Naive thymus-derived CD4-positive, alpha-beta T cell (primary cell): ENCODE measurements at regions not wholly inside any gene's neighbourhood (a gene's known extent, or its start where the extent isn't known, plus 50 kb on each side); places are given as distances from the start of the nearest gene placed in this dataset.

Source experiments
- ATAC-seq: fragments of 150-1000 bp; cut with Tn5 transposase; 2 replicates; pipeline ENCODE4 v1.10.0; 2021; ENCODE audit warnings: mild to moderate bottlenecking, moderate library complexity
- CTCF ChIA-PET: fragments of 350-600 bp; sonication (Branson Sonifier 250); formaldehyde crosslinking; loops from one replicate; lab custom pipeline; 2021; ENCODE audit warnings: antibody characterized with exemption; lab: Charles Lee
- POLR2A ChIA-PET: fragments of 350-600 bp; sonication (Branson Sonifier 250); formaldehyde crosslinking; loops from one replicate; lab custom pipeline; 2021; ENCODE audit warnings: antibody characterized with exemption, inconsistent platforms; lab: Charles Lee
- DNase-seq, 9 donors: peaks; one replicate each; pipeline versions ENCODE4 v3.0.0 to v3.0.0-alpha.2; 2020 to 2022; ENCODE audit warnings: mixed read lengths in 1 of 9
- H3K27ac ChIP-seq: one replicate; pipeline ENCODE4 v1.7.0; 2013; ENCODE audit warnings: mild to moderate bottlenecking, low read depth, low read length, moderate library complexity
- H3K27me3 ChIP-seq, 2 donors: one replicate each; pipeline ENCODE4 v1.7.0; 2013; ENCODE audit warnings: low read length in 2 of 2, mild to moderate bottlenecking in 2 of 2, moderate library complexity in 2 of 2; ENCODE audit not compliant: control insufficient read depth in 2 of 2, insufficient read depth in 2 of 2
- H3K36me3 ChIP-seq, 3 experiments: 1 replicate in 2 of 3; 2 replicates in 1 of 3; pipeline ENCODE4 v1.7.0; 2013; ENCODE audit warnings: low read length in 3 of 3, mild to moderate bottlenecking in 3 of 3, moderate library complexity in 1 of 3; ENCODE audit not compliant: insufficient read depth in 3 of 3, control insufficient read depth in 2 of 3
- H3K4me1 ChIP-seq, 2 donors: one replicate each; pipeline ENCODE4 v1.7.0; 2013; ENCODE audit warnings: low read length in 2 of 2, mild to moderate bottlenecking in 2 of 2, moderate library complexity in 1 of 2; ENCODE audit not compliant: control insufficient read depth in 2 of 2, insufficient read depth in 2 of 2
- H3K4me3 ChIP-seq: 2 replicates; pipeline ENCODE4 v1.7.0; 2013; ENCODE audit warnings: mild to moderate bottlenecking, low read length
- H3K9me3 ChIP-seq, 3 experiments: 1 replicate in 2 of 3; 2 replicates in 1 of 3; pipeline ENCODE4 v1.7.0; 2013; ENCODE audit warnings: low read length in 3 of 3; ENCODE audit not compliant: control insufficient read depth in 2 of 3
- H3K27ac Mint-ChIP-seq, 9 donors: one replicate each; pipeline ENCODE4 v1.8.0; 2020 to 2022; ENCODE audit warnings: mixed read lengths in 9 of 9, mild to moderate bottlenecking in 8 of 9, moderate library complexity in 5 of 9, inconsistent platforms in 2 of 9
- H3K27me3 Mint-ChIP-seq, 5 donors: one replicate each; pipeline ENCODE4 v1.8.0; 2021 to 2022; ENCODE audit warnings: mixed read lengths in 5 of 5, mild to moderate bottlenecking in 1 of 5
- H3K36me3 Mint-ChIP-seq, 5 donors: one replicate each; pipeline ENCODE4 v1.8.0; 2020 to 2022; ENCODE audit warnings: mixed read lengths in 5 of 5, mild to moderate bottlenecking in 3 of 5, inconsistent platforms in 1 of 5
- H3K4me1 Mint-ChIP-seq, 7 donors: one replicate each; pipeline ENCODE4 v1.8.0; 2020 to 2022; ENCODE audit warnings: mixed read lengths in 7 of 7, mild to moderate bottlenecking in 3 of 7, inconsistent platforms in 1 of 7
- H3K4me3 Mint-ChIP-seq, 10 donors: one replicate each; pipeline ENCODE4 v1.8.0; 2020 to 2022; ENCODE audit warnings: mild to moderate bottlenecking in 10 of 10, mixed read lengths in 10 of 10, moderate library complexity in 6 of 10, inconsistent platforms in 2 of 10
- H3K9me3 Mint-ChIP-seq, 11 donors: one replicate each; pipeline ENCODE4 v1.8.0; 2020 to 2022; ENCODE audit warnings: mixed read lengths in 11 of 11, mild to moderate bottlenecking in 4 of 11, inconsistent platforms in 1 of 11, moderate library complexity in 1 of 11
- intact Hi-C, 2 donors: fragments of 100-400 bp; cut with micrococcal nuclease; formaldehyde crosslinking; loops; one replicate each; pipeline ENCODE4 v1.15.1; 2023

- Mint-ChIP-seq H3K4me3 (no peak overlapping the region), H3K27me3 (no peaks in the 10 kb centered on the region), H3K27ac (no peak overlapping the region), H3K36me3 (no peaks in the 10 kb centered on the region), H3K4me1 (no peaks in the 10 kb centered on the region), H3K9me3 (peaks cover 0 to 19% (median 3%) of the 10 kb centered on the region in 11 donors)
- POLR2A ChIA-PET: no interaction called here
- intact Hi-C loops: no loop called here
- Histone ChIP-seq H3K9me3 (no peaks in the 10 kb centered on the region), H3K27me3 (no peaks in the 10 kb centered on the region), H3K4me3 (no peak overlapping the region), H3K36me3 (no peaks in the 10 kb centered on the region), H3K27ac (no peak overlapping the region), H3K4me1 (no peaks in the 10 kb centered on the region)
- ATAC-seq: no peak
- CTCF ChIA-PET: no interaction called here
- DNase-seq: no peak
These were observed 257.6 kb downstream of the TAF11L14 start for GRCh38 chr5:17891881-17892280.

DNA sequence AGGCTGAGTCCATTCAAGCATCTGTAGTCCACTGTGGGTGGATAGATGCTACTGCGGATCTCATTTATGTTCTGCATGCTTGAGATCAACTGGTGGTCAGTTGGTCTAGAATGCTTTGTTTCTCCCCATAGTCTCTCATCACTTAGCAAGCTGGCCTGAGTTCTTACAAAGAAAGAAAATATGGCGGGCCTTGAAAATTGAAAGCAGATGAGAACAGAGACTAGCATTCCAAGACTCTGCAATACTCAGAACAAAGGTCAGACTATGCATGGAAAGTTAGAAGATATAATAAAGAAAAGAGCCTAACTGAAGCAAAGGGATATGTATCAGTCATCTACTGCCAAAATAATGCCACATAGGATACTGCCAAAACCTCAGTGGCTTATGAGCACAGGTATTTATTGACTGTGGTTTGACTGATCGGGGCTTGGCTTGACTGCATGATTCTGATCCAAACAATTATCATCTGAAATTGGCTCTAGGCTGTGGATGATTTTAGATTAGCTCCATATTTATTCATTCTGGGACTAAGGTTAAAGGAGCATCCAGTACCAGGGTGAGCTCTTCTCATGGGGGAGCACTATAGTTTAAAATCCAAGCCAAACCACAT is 258.9 kb downstream of the TAF11L14 start:
- Histone ChIP-seq H3K4me1 (no peaks in the 10 kb centered on the region), H3K36me3 (no peaks in the 10 kb centered on the region), H3K27me3 (no peaks in the 10 kb centered on the region), H3K27ac (no peak overlapping the region), H3K4me3 (no peak overlapping the region), H3K9me3 (no peaks in the 10 kb centered on the region)
- Mint-ChIP-seq H3K27me3 (no peaks in the 10 kb centered on the region), H3K4me1 (no peaks in the 10 kb centered on the region), H3K36me3 (no peaks in the 10 kb centered on the region), H3K9me3 (peaks cover 0 to 17% (median 4%) of the 10 kb centered on the region in 11 donors), H3K4me3 (no peak overlapping the region), H3K27ac (no peak overlapping the region)
- no peak for DNase-seq
- intact Hi-C loops: no loop called here
- no peak for ATAC-seq
- CTCF ChIA-PET: no interaction called here
- POLR2A ChIA-PET: no interaction called here

DNA sequence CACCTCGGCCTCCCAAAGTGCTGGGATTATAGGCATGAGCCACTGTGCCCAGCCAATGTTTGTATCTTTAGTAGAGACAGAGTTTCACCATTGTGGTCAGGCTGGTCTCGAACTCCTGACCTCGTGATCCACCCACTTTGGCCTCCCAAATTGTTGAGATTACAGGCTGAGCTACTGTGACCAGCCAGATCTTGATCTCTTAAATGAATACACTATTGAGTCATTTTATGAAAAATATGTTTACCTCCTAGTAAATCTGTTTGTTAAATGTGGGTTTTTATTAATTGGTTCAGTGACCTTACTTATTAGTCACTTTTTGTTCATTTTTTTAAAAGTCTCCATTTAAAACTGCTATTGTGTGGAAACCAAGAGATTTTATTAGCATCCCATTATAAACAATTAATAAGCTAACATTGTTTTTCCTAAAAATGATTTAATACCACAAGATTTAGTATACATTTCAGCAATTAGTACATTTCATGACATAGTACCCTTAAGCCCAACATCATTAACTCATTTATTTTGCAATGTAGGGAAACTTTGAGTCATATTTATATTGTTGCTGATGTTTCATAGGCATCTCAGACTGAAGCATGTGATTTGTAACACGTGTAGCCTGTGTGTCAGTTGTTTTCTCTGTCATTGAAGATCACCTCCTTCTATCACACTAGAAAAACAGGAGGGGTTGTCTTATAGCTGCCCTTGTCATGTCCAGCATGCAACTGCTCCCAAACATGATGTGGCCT is 261.2 kb downstream of the TAF11L14 start:
- Histone ChIP-seq H3K27me3 (no peaks in the 10 kb centered on the region), H3K4me3 (no peak overlapping the region), H3K4me1 (no peaks in the 10 kb centered on the region), H3K36me3 (no peaks in the 10 kb centered on the region), H3K9me3 (no peaks in the 10 kb centered on the region), H3K27ac (no peak overlapping the region)
- intact Hi-C loops: no loop called here
- Mint-ChIP-seq H3K27me3 (no peaks in the 10 kb centered on the region), H3K4me3 (no peak overlapping the region), H3K27ac (no peak overlapping the region), H3K9me3 (peaks cover 0 to 17% (median 4%) of the 10 kb centered on the region in 11 donors), H3K36me3 (no peaks in the 10 kb centered on the region), H3K4me1 (no peaks in the 10 kb centered on the region)
- POLR2A ChIA-PET: no interaction called here
- CTCF ChIA-PET: no interaction called here
- ATAC-seq (no peak), DNase-seq (no peak)

DNA sequence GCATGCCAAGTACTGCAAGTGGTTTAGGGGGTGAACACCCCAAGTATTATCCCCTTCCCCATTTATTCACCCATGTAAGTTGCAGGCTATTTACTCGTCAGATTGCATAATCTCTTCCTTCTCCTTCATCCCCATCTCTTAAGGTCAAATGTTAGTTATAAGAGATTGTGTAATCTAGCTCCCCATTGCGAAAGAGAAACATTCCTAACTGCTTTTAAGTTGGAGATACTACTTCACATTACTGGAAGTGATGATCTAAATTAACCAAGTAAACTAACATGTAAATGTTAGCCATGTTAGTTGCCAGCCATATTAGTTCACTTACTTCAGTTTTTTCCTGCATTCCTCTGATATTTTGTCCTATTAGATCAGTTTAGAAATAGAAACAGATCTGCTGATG is 262.3 kb downstream of the TAF11L14 start:
- Histone ChIP-seq H3K4me1 (no peaks in the 10 kb centered on the region), H3K27ac (no peak overlapping the region), H3K9me3 (no peaks in the 10 kb centered on the region), H3K4me3 (no peak overlapping the region), H3K27me3 (no peaks in the 10 kb centered on the region), H3K36me3 (no peaks in the 10 kb centered on the region)
- Mint-ChIP-seq H3K27ac (no peak overlapping the region), H3K9me3 (peaks cover 0 to 23% (median 4%) of the 10 kb centered on the region in 11 donors), H3K36me3 (no peaks in the 10 kb centered on the region), H3K4me3 (no peak overlapping the region), H3K4me1 (no peaks in the 10 kb centered on the region), H3K27me3 (no peaks in the 10 kb centered on the region)
- no peak for DNase-seq
- ATAC-seq: no peak
- ChIA-PET POLR2A (no interaction called here), CTCF (no interaction called here)
- intact Hi-C loops: no loop called here

DNA sequence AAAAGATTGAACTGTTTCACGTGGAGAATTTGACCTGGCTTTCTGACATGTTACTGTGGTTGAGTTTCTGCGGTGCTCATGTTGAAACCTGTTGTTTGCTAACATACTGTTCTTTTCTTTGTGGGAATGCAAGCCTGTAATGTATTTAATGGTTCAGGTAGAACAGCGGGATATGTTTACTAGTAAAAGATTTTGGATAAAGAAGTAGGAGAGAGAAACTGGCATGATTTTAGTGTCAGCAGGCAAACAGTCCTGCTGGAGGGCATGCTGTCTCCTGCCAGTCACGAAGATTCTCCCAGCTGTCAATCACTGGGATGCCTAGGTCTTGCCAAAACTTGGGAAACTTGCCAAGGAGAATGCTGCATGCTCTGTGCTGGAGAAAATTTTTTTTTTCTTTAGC is 263.5 kb downstream of the TAF11L14 start:
- H3K36me3 Mint-ChIP-seq: no peaks in the 10 kb centered on the region
- ATAC-seq (no peak), DNase-seq (no peak)
- POLR2A ChIA-PET: no interaction called here
- Histone ChIP-seq H3K9me3 (no peaks in the 10 kb centered on the region), H3K36me3 (no peaks in the 10 kb centered on the region), H3K27me3 (no peaks in the 10 kb centered on the region), H3K27ac (no peak overlapping the region), H3K4me3 (no peak overlapping the region), H3K4me1 (no peaks in the 10 kb centered on the region)
- H3K4me1 Mint-ChIP-seq: no peaks in the 10 kb centered on the region
- CTCF ChIA-PET: no interaction called here
- peaks cover 0 to 18% (median 5%) of the 10 kb centered on the region in 11 donors for H3K9me3 Mint-ChIP-seq
- no peaks in the 10 kb centered on the region for H3K27me3 Mint-ChIP-seq
- intact Hi-C loops: no loop called here
- no peak overlapping the region for H3K4me3 Mint-ChIP-seq
- H3K27ac Mint-ChIP-seq: no peak overlapping the region

DNA sequence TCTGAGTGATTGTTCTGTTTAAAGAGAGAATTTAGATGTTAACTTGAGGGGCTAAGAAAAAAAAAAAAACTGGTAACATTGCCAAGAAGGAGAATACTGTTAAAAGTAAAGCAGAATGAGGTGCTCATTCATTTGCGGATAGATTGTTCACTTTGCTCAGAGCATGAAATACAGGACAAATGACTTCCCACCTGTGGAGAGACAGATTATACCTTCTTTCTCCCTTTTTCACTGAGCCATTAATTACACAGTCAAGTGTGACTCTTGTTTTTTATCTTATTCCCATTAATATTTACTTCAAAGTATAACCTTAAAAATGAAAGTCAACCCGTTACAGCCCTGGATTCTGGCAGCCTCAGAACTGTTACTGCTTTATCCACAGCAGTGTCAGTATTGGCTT is 264.5 kb downstream of the TAF11L14 start:
- no peaks in the 10 kb centered on the region for H3K4me1 ChIP-seq
- no peak overlapping the region for H3K27ac ChIP-seq
- intact Hi-C loops: no loop called here
- ATAC-seq (no peak), DNase-seq (no peak)
- Mint-ChIP-seq H3K27me3 (no peaks in the 10 kb centered on the region), H3K36me3 (no peaks in the 10 kb centered on the region), H3K9me3 (peaks cover 0 to 24% (median 8%) of the 10 kb centered on the region in 11 donors), H3K27ac (no peak overlapping the region), H3K4me3 (no peak overlapping the region), H3K4me1 (no peaks in the 10 kb centered on the region)
- H3K9me3 ChIP-seq: no peaks in the 10 kb centered on the region
- POLR2A ChIA-PET: no interaction called here
- CTCF ChIA-PET: no interaction called here
- H3K36me3 ChIP-seq: no peaks in the 10 kb centered on the region
- H3K4me3 ChIP-seq: no peak overlapping the region
- H3K27me3 ChIP-seq: no peaks in the 10 kb centered on the region

GRCh38 chr5:17907094-17907493 is 272.8 kb downstream of the TAF11L14 start:
- Mint-ChIP-seq H3K36me3 (no peaks in the 10 kb centered on the region), H3K4me1 (no peaks in the 10 kb centered on the region), H3K27me3 (no peaks in the 10 kb centered on the region), H3K27ac (no peak overlapping the region), H3K9me3 (peaks cover 0 to 16% (median 7%) of the 10 kb centered on the region in 11 donors), H3K4me3 (no peak overlapping the region)
- intact Hi-C loops: loop anchor here in 1 of 2 donors (5.0 kb wide), 1 partner anchor 475 kb away; no protein-coding TSS in a partner anchor
- Histone ChIP-seq H3K27ac (no peak overlapping the region), H3K4me3 (no peak overlapping the region), H3K4me1 (no peaks in the 10 kb centered on the region), H3K27me3 (no peaks in the 10 kb centered on the region), H3K9me3 (peaks cover 0 to 5% (median 0%) of the 10 kb centered on the region in 3 experiments), H3K36me3 (no peaks in the 10 kb centered on the region)
- POLR2A ChIA-PET: no interaction called here
- no peak for DNase-seq
- CTCF ChIA-PET: no interaction called here
- ATAC-seq: no peak
